AG08395 (cell line): ENCODE measurements at regions not wholly inside any gene's neighbourhood (a gene's known extent, or its start where the extent isn't known, plus 50 kb on each side); places are given as distances from the start of the nearest gene placed in this dataset.
"Not testable (repeated sequence)": the region's sequence is repeated elsewhere in the genome, so short reads cannot be mapped to it uniquely, and the experiment has no call there.

Experiments
- DNase-seq: peaks from one replicate; pipeline ENCODE4 v3.0.0; 2012; ENCODE audit warnings: mixed read lengths, low spot score

GRCh38 chr11:19627566-19627965 is 85.1 kb upstream of the NAV2 start:
- no peak for DNase-seq

- no peak for DNase-seq
These were observed 87.2 kb upstream of the NAV2 start for GRCh38 chr11:19625438-19625837.

GRCh38 chr11:19617696-19618523 is 94.7 kb upstream of the NAV2 start:
- no peak for DNase-seq

GRCh38 chr11:19615341-19616183 is 97.1 kb upstream of the NAV2 start:
- no peak for DNase-seq

- no peak for DNase-seq
These were observed 98.2 kb upstream of the NAV2 start for GRCh38 chr11:19614370-19614940.

- DNase-seq, result not testable (repeated sequence)
These were observed 100.6 kb upstream of the NAV2 start for GRCh38 chr11:19612025-19612424.

- DNase-seq, result no peak
These were observed 104.8 kb upstream of the NAV2 start for GRCh38 chr11:19607656-19608360.

GRCh38 chr11:19606856-19607655 is 105.6 kb upstream of the NAV2 start:
- DNase-seq, result no peak

- peak; percentile 85 for DNase-seq
These were observed 106.9 kb upstream of the NAV2 start for GRCh38 chr11:19605520-19606371.

GRCh38 chr11:19604679-19605375 is 107.8 kb upstream of the NAV2 start:
- no peak for DNase-seq

GRCh38 chr11:19603771-19604170 is 108.9 kb upstream of the NAV2 start:
- no peak for DNase-seq

- DNase-seq, result no peak
These were observed 109.7 kb upstream of the NAV2 start for GRCh38 chr11:19602891-19603290.

- no peak for DNase-seq
These were observed 110.2 kb upstream of the NAV2 start for GRCh38 chr11:19602406-19602805.

GRCh38 chr11:19601235-19601634 is 111.4 kb upstream of the NAV2 start:
- DNase-seq, result no peak

- no peak for DNase-seq
These were observed 113.0 kb upstream of the NAV2 start for GRCh38 chr11:19599681-19600080.

- DNase-seq, result no peak
These were observed 113.7 kb upstream of the NAV2 start for GRCh38 chr11:19598876-19599486.

- no peak for DNase-seq
These were observed 114.2 kb upstream of the NAV2 start for GRCh38 chr11:19598456-19598855.

- DNase-seq, result no peak
These were observed 114.8 kb upstream of the NAV2 start for GRCh38 chr11:19597876-19598275.

GRCh38 chr11:19597206-19597605 is 115.4 kb upstream of the NAV2 start:
- peak; percentile 74 for DNase-seq
